PC-9 (cell line): ENCODE measurements at regions not wholly inside any gene's neighbourhood (a gene's known extent, or its start where the extent isn't known, plus 50 kb on each side); places are given as distances from the start of the nearest gene placed in this dataset.

Experiments used
- BruUV-seq: library from RNA; stranded (reverse); fragments of 400-500 nt; replicated peaks from 2 replicates; lab custom pipeline; 2021; lab: Mats Ljungman, UMichigan
- CTCF ChIA-PET: fragments of 300-600 bp; sonication (Branson Sonifier 250); formaldehyde crosslinking; loops from one replicate; lab custom pipeline; 2022; ENCODE audit warnings: antibody characterized with exemption; lab: Charles Lee
- POLR2A ChIA-PET: fragments of 300-600 bp; sonication (Branson Sonifier 250); formaldehyde crosslinking; loops from one replicate; lab custom pipeline; 2022; ENCODE audit warnings: antibody characterized with exemption; ENCODE audit not compliant: unreplicated experiment; lab: Charles Lee
- DNase-seq, 2 experiments: peaks; one replicate each; pipeline versions ENCODE4 v3.0.0 to v3.0.0-alpha.2; 2015 to 2022; ENCODE audit warnings: mixed read lengths in 1 of 2
- H2AFZ ChIP-seq: fragments of 200-600 bp; sonication (generic); 2 replicates; pipeline ENCODE4 v1.8.1; 2017; ENCODE audit warnings: antibody characterized with exemption
- H3F3A ChIP-seq: fragments of 200-600 bp; sonication (generic); 2 replicates; pipeline ENCODE4 v1.8.1; 2017; ENCODE audit warnings: antibody characterized with exemption, mild to moderate bottlenecking, low read depth; ENCODE audit not compliant: insufficient read depth
- H3K27ac ChIP-seq: fragments of 200-600 bp; sonication (generic); 2 replicates; pipeline ENCODE4 v1.6.1; 2016; ENCODE audit warnings: mixed run types
- H3K27me3 ChIP-seq: fragments of 200-600 bp; sonication (generic); 2 replicates; pipeline ENCODE4 v1.6.1; 2016; ENCODE audit warnings: low read depth, mixed run types; ENCODE audit not compliant: insufficient read depth
- H3K36me3 ChIP-seq: fragments of 200-600 bp; sonication (generic); 2 replicates; pipeline ENCODE4 v1.6.1; 2016; ENCODE audit warnings: low read depth, mixed run types
- H3K4me1 ChIP-seq: fragments of 200-600 bp; sonication (generic); replicated peaks from 2 replicates; pipeline ENCODE4 v1.6.1; 2016; ENCODE audit warnings: mixed run types; ENCODE audit not compliant: insufficient read depth
- H3K4me2 ChIP-seq: fragments of 200-600 bp; sonication (generic); 2 replicates; pipeline ENCODE4 v1.6.1; 2017; ENCODE audit warnings: mixed run types
- H3K4me3 ChIP-seq: fragments of 200-600 bp; sonication (generic); 2 replicates; pipeline ENCODE4 v1.6.1; 2016; ENCODE audit warnings: mixed run types
- H3K79me2 ChIP-seq: fragments of 200-600 bp; sonication (generic); 2 replicates; pipeline ENCODE4 v1.6.1; 2017; ENCODE audit warnings: low read depth, mixed run types
- H3K9me2 ChIP-seq: fragments of 200-600 bp; sonication (generic); 2 replicates; pipeline ENCODE4 v1.8.1; 2017; ENCODE audit warnings: mild to moderate bottlenecking; ENCODE audit not compliant: insufficient read depth
- H3K9me3 ChIP-seq: fragments of 200-600 bp; sonication (generic); 2 replicates; pipeline ENCODE4 v1.8.1; 2016; ENCODE audit warnings: low read depth; ENCODE audit not compliant: insufficient read depth
- H4K20me1 ChIP-seq: fragments of 200-600 bp; sonication (generic); 2 replicates; pipeline ENCODE4 v1.8.1; 2017; ENCODE audit not compliant: insufficient read depth
- CTCF ChIP-seq: fragments of 200-600 bp; sonication (generic); conservative IDR thresholded peaks from 2 replicates; pipeline ENCODE4 v1.6.1; 2017; ENCODE audit warnings: mixed run types, antibody characterized with exemption, mild to moderate bottlenecking, moderate library complexity
- EZH2 ChIP-seq: fragments of 200-600 bp; sonication (generic); IDR thresholded peaks from 2 replicates; pipeline ENCODE4 v1.8.0; 2017; ENCODE audit warnings: antibody characterized with exemption, low read depth
- intact Hi-C: fragments of 100-400 bp; cut with micrococcal nuclease; formaldehyde crosslinking; loops from one replicate; pipeline ENCODE4 v1.10.0; 2022; ENCODE audit not compliant: unreplicated experiment

DNA sequence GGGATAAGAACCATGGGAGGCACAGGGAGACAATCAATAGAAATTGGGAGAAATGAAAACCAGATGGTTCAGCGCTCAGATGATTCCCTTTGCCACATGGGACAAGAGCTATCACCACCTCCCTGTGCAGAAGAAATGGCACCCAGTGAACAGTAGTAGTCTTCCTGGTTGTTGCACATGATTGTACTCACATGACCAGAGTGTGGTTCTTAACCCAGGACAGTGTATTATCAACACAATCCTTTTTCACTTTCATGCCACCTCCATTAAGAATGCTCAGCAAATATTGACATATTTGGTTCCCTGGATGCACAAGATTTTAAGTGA, 149.0 kb upstream of the SH3BP4 start:
- H3K27me3 ChIP-seq = no peaks in the 10 kb centered on the region
- peaks cover 4% of the 10 kb centered on the region; the same call in 1 of the 2 replicates for H3F3A ChIP-seq
- no peaks in the 10 kb centered on the region for H3K79me2 ChIP-seq
- DNase-seq = no peak
- no peaks in the 10 kb centered on the region for H3K4me1 ChIP-seq
- no peaks in the 10 kb centered on the region for H3K36me3 ChIP-seq
- H3K9me2 ChIP-seq = 0 out of 2 replicates have a peak, but pooled peaks cover 4% of the 10 kb centered on the region
- intact Hi-C loops = no loop called here
- CTCF ChIA-PET = no interaction called here
- no peak overlapping the region for H3K4me3 ChIP-seq
- H3K27ac ChIP-seq = no peak overlapping the region
- no TSS peak for BruUV-seq
- TF ChIP-seq CTCF (no peak), EZH2 (no peak)
- H3K9me3 ChIP-seq = no peaks in the 10 kb centered on the region
- POLR2A ChIA-PET = interaction anchor here (0.6 kb wide), 1 partner anchor 136 kb away, joined by 15 read pairs; no protein-coding TSS in a partner anchor
- H2AFZ ChIP-seq = no peak overlapping the region
- no peak overlapping the region for H3K4me2 ChIP-seq
- no peaks in the 10 kb centered on the region for H4K20me1 ChIP-seq

DNA sequence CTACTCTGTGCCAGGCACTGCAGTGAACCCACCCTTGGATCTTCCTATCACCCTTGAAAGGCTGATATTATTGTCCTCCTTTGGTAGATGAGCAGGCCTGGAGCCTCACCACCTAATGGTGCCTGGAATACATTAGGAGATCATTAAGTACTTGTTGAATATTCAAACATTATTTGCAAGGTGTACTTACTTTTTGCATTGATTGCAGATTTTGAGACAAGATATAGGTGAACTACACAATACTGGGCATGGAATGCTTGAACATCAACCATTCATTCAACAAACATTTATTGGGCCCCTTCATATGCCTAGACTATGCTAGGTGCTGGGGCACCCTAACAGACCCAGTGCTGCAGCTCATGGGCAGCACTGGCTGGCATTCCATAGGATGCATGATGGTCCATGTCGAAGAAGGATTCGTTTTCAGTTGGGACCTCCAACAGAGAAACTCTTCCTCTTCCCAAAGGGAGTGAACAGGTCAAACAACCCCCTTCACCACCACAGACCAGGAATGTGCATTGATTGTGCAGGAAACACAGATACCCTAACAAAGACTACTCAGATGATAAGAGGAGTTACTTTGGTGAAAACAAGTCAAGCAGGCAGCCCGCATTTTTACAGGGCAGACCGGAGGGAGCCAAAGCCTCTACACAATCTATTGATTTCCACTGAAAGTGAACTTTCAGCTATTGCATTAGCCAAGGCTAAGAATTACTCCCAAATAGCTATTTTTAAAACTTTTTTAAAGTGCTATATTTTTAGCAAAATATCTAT, 149.6 kb upstream of the SH3BP4 start:
- Histone ChIP-seq H3K4me1 (no peaks in the 10 kb centered on the region), H3K79me2 (no peaks in the 10 kb centered on the region), H3K27me3 (no peaks in the 10 kb centered on the region), H3F3A (peaks cover 4% of the 10 kb centered on the region; the same call in 1 of the 2 replicates), H3K36me3 (no peaks in the 10 kb centered on the region), H3K9me3 (no peaks in the 10 kb centered on the region), H3K4me3 (no peak overlapping the region), H3K4me2 (no peak overlapping the region), H2AFZ (no peak overlapping the region), H3K9me2 (no peaks in the 10 kb centered on the region), H4K20me1 (no peaks in the 10 kb centered on the region), H3K27ac (no peak overlapping the region)
- TF ChIP-seq EZH2 = no peak
- no peak for TF ChIP-seq CTCF
- CTCF ChIA-PET = no interaction called here
- POLR2A ChIA-PET = no interaction called here
- intact Hi-C loops = no loop called here
- DNase-seq = no peak
- no TSS peak for BruUV-seq

DNA sequence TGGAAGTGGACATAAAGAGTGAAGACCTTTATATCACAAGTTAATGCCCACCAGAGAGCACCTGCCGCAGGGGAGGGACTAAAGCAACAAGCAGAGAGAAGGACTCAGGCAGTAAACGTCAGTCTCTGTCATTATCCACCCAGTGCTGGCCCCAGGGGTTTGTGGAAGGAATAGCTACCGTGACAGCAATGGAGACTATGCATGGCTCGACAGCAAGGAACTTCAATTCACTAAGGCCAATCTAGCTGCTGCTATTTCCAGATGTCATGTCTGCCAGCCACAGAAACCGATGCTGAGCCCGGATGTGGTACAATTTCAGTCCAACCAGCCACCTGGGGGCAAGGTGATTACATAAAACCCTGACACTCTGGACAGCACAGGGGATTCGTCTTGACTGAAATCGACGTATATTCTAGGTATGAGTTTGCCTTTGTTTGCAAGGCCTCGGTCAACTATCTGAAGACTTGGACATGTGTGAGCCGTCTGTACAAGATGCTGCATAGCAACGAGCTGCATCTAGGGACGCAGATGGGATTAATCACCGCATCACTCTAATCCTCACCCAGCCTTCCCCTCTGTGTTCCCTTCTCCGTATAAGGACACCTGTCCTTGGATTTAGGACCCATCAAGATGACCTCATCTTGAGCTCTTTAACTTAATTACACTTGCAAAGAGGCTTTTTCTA, 154.1 kb upstream of the SH3BP4 start:
- no peak for TF ChIP-seq CTCF
- no peak for TF ChIP-seq EZH2
- Histone ChIP-seq H4K20me1 (no peaks in the 10 kb centered on the region), H3K9me2 (no peaks in the 10 kb centered on the region), H3K36me3 (no peaks in the 10 kb centered on the region), H3K27me3 (no peaks in the 10 kb centered on the region), H3K79me2 (no peaks in the 10 kb centered on the region), H3K4me1 (no peaks in the 10 kb centered on the region), H3K4me2 (no peak overlapping the region), H3K27ac (no peak overlapping the region), H3K4me3 (no peak overlapping the region), H3F3A (no peaks in the 10 kb centered on the region), H3K9me3 (no peaks in the 10 kb centered on the region), H2AFZ (no peak overlapping the region)
- no TSS peak for BruUV-seq
- no peak for DNase-seq
- intact Hi-C loops = no loop called here
- POLR2A ChIA-PET = no interaction called here
- CTCF ChIA-PET = interaction anchor here (0.6 kb wide), 1 partner anchor 153 kb away, joined by 3 read pairs; no protein-coding TSS in a partner anchor
